Heart right ventricle (tissue), 16 donors: ENCODE measurements at regions not wholly inside any gene's neighbourhood (a gene's known extent, or its start where the extent isn't known, plus 50 kb on each side); places are given as distances from the start of the nearest gene placed in this dataset.

ENCODE experiments used
- ATAC-seq, 8 donors: fragments of 200-7000 bp; cut with Tn5 transposase; one replicate each; pipeline ENCODE4 v1.9.1; 2020; ENCODE audit warnings: mild to moderate bottlenecking in 8 of 8, moderate library complexity in 8 of 8, moderate number of reproducible peaks in 1 of 8
- DNase-seq, 2 donors: peaks; one replicate each; pipeline ENCODE4 v3.0.0-alpha.2; 2020
- H3K27ac ChIP-seq, 10 donors: fragments of 200-600 bp; sonication (generic) in 2 of 10; one replicate each; pipeline versions ENCODE4 v1.5.0 to v1.8.0; 2020 to 2022; ENCODE audit warnings: mild to moderate bottlenecking in 3 of 10
- H3K27me3 ChIP-seq, 7 donors: fragments of 200-600 bp; one replicate each; pipeline ENCODE4 v1.8.0; 2021 to 2022; ENCODE audit warnings: mild to moderate bottlenecking in 2 of 7
- H3K36me3 ChIP-seq, 9 donors: fragments of 200-600 bp; sonication (generic) in 1 of 9; one replicate each; pipeline versions ENCODE4 v1.5.0 to v1.8.0; 2020 to 2022; ENCODE audit warnings: mild to moderate bottlenecking in 2 of 9
- H3K4me1 ChIP-seq, 9 donors: fragments of 200-600 bp; sonication (generic) in 1 of 9; one replicate each; pipeline versions ENCODE4 v1.5.0 to v1.8.0; 2020 to 2022; ENCODE audit warnings: mild to moderate bottlenecking in 4 of 9
- H3K4me3 ChIP-seq, 10 donors: fragments of 200-600 bp; sonication (generic) in 2 of 10; one replicate each; pipeline versions ENCODE4 v1.5.0 to v1.8.0; 2020 to 2022; ENCODE audit warnings: mild to moderate bottlenecking in 7 of 10, moderate library complexity in 2 of 10
- H3K9me3 ChIP-seq, 11 donors: fragments of 200-600 bp in 10 of 11; sonication (generic) in 2 of 11; one replicate each; pipeline versions ENCODE4 v1.5.0 to v1.8.0; 2013 to 2022; ENCODE audit warnings: mild to moderate bottlenecking in 2 of 11, control low read depth in 1 of 11, moderate library complexity in 1 of 11
- CTCF ChIP-seq, 9 donors: fragments of 200-600 bp; sonication (generic) in 2 of 9; IDR thresholded peaks; one replicate each; pipeline versions ENCODE4 v1.5.0 to v1.8.0; 2021 to 2022; ENCODE audit warnings: antibody characterized with exemption in 9 of 9, mild to moderate bottlenecking in 5 of 9, moderate library complexity in 1 of 9
- WGBS, 2 donors: extraction: QIAGEN DNeasy Blood & Tissue Kit; methylation state at CpG; one replicate each; pipeline ENCODE4 v1.1.7; 2013; ENCODE audit warnings: inconsistent platforms in 1 of 2; 5-methylcytosine and 5-hydroxymethylcytosine counted together
- intact Hi-C, 10 donors: fragments of 100-400 bp; cut with DNase I; formaldehyde crosslinking; loops; one replicate each; pipeline versions ENCODE4 v1.11.1 to v1.14.2; 2022
- donor health status: Arrhythmogenic right ventricular cardiomyopathy.
- donor health status: ischemic (EF 13 %, LVEDD 7.1; RV severe dilation, severe dysfunction).
- donor health status: healthy with polysubstance abuse.
- donor health status: DM: no; HTN: yes; CAD: no.
- donor health status: DM: no; HTN: no; CAD: no.
- donor health status: ischemic (EF 25% LVEDD 6.9; RV normal size, moderate dysfunction).
- donor health status: ischemic (EF 25% LVEDD 5.7; RV mildly dilated, moderate dysfunction).
- donor health status: healthy.
- donor health status: DM: yes; HTN: yes; CAD: no.
- donor health status: Ischemic cardiomyopathy.
- donor health status: ischemic (EF 35%, LVEDD 5.7; RV mildly dilated, moderate dysfunction).
- donor health status: nonischemic (EF 11% LVEDD 7.7; RV severe dilation, severe dysfunction).
- donor health status: DM: yes; HTN: yes; CAD: no.
- donor health status: PGD.
- donor health status: ischemic (EF 29% LVEDD 5.4; RV normal size, mild dysfunction).
- donor health status: nonischemic (EF 23%, LVEDD 6.1; RV moderate dilation, normal function).

- ATAC-seq (no peak), DNase-seq (no peak)
- peaks cover 0 to 4% (median 0%) of the 10 kb centered on the region in 7 donors for H3K27me3 ChIP-seq
- no peak overlapping the region for H3K4me3 ChIP-seq
- intact Hi-C loops = no loop called here
- no peak overlapping the region for H3K27ac ChIP-seq
- H3K4me1 ChIP-seq = no peaks in the 10 kb centered on the region
- H3K9me3 ChIP-seq = peaks cover 0 to 3% (median 0%) of the 10 kb centered on the region in 11 donors
- 31 to 35% methylated on average over 4 of the region's 4 CpGs for WGBS, 2 donors
- no peak for TF ChIP-seq CTCF (IDR thresholded peaks at IDR 0.05)
- H3K36me3 ChIP-seq = no peaks in the 10 kb centered on the region
These were observed 116.9 kb upstream of the ZKSCAN2 start for GRCh38 chr16:25374556-25374955.

- Histone ChIP-seq H3K9me3 (peaks cover 0 to 2% (median 0%) of the 10 kb centered on the region in 11 donors), H3K4me3 (no peak overlapping the region), H3K27ac (no peak overlapping the region), H3K27me3 (peaks cover 0 to 4% (median 0%) of the 10 kb centered on the region in 7 donors), H3K4me1 (no peaks in the 10 kb centered on the region), H3K36me3 (no peaks in the 10 kb centered on the region)
- ATAC-seq (no peak), DNase-seq (no peak)
- TF ChIP-seq CTCF (IDR thresholded peaks at IDR 0.05) = no peak
- WGBS, 2 donors = 62 to 67% methylated on average over 2 of the region's 2 CpGs
- intact Hi-C loops = no loop called here
These were observed 115.1 kb upstream of the ZKSCAN2 start for GRCh38 chr16:25372716-25373115.

GRCh38 chr16:25371342-25371741 lies 113.7 kb upstream of the ZKSCAN2 start:
- 52 to 59% methylated on average over 6 of the region's 6 CpGs for WGBS, 2 donors
- Histone ChIP-seq H3K36me3 (no peaks in the 10 kb centered on the region), H3K4me1 (no peaks in the 10 kb centered on the region), H3K9me3 (peaks cover 0 to 2% (median 0%) of the 10 kb centered on the region in 11 donors), H3K27me3 (no peaks in the 10 kb centered on the region), H3K27ac (no peak overlapping the region), H3K4me3 (no peak overlapping the region)
- no peak for DNase-seq
- intact Hi-C loops = no loop called here
- TF ChIP-seq CTCF (IDR thresholded peaks at IDR 0.05) = no peak
- no peak for ATAC-seq

- H3K27ac ChIP-seq = no peak overlapping the region
- TF ChIP-seq CTCF (IDR thresholded peaks at IDR 0.05) = no peak
- 65 to 70% methylated on average over 6 of the region's 6 CpGs for WGBS, 2 donors
- no peak for ATAC-seq
- H3K4me3 ChIP-seq = no peak overlapping the region
- no peaks in the 10 kb centered on the region for H3K36me3 ChIP-seq
- DNase-seq = no peak
- H3K4me1 ChIP-seq = no peaks in the 10 kb centered on the region
- peaks cover 0 to 2% (median 0%) of the 10 kb centered on the region in 11 donors for H3K9me3 ChIP-seq
- H3K27me3 ChIP-seq = peaks cover 0 to 6% (median 0%) of the 10 kb centered on the region in 7 donors
- intact Hi-C loops = no loop called here
These were observed 112.9 kb upstream of the ZKSCAN2 start for GRCh38 chr16:25370541-25370940.
